ENCODE measurements at regions not wholly inside any gene's neighbourhood (a gene's known extent, or its start where the extent isn't known, plus 50 kb on each side); places are given as distances from the start of the nearest gene placed in this dataset.

DNA sequence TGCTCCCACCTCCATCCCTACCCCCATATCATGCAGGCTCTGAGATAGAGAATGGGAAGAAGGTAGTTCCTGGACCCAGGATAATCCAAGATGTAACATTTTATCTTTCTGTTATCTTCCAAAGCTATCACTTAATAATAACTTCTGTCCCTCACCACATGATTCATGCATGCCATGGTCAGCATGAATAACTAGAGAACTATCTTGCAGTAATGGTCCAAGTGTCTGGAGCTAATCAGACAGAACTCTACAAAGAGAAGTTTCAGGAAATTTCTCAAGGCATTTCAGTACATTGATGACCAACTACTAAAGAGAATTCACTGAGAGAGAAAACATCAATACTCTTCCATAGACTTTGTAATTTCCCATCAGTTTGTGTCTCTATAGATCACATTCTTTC is 1469.7 kb upstream of the PIK3C3 start:
- Histone ChIP-seq H3K9me2 (replicated peaks; ENCODE audit: low read length) (no peaks in the 10 kb centered on the region), H2AFZ (ENCODE audit: low read length) (no peak overlapping the region), H3K4me2 (ENCODE audit: low read length) (no peak overlapping the region), H3K4me3 (ENCODE audit: low read length) (no peak overlapping the region), H3K79me2 (ENCODE audit: low read length) (no peaks in the 10 kb centered on the region), H3K36me3 (ENCODE audit: low read depth, low read length) (no peaks in the 10 kb centered on the region), H3K9me3 (ENCODE audit: low read length) (no peaks in the 10 kb centered on the region), H3K27ac (ENCODE audit: low read length) (no peak overlapping the region), H4K20me1 (ENCODE audit: low read length) (no peaks in the 10 kb centered on the region), H3K4me1 (ENCODE audit: insufficient read depth, low read length) (no peaks in the 10 kb centered on the region), H3K27me3 (ENCODE audit: low read length) (no peaks in the 10 kb centered on the region), H3K9ac (ENCODE audit: low read length) (no peak overlapping the region), H3F3A (ENCODE audit: low read length, unreplicated experiment) (no peaks in the 10 kb centered on the region)
- no TSS peak for BruUV-seq (replicated peaks)
- DNase-seq: no peak
- ChIA-PET POLR2A (ENCODE audit: unreplicated experiment) (no interaction called here), CTCF (no interaction called here)
- TF ChIP-seq EZH2phosphoT487 (IDR thresholded peaks at IDR 0.05; ENCODE audit: borderline replicate concordance, low read length): no peak
- no peak for TF ChIP-seq CTCF (conservative IDR thresholded peaks at IDR 0.05; ENCODE audit: low read depth, low read length)
- TF ChIP-seq EZH2 (IDR thresholded peaks at IDR 0.05; ENCODE audit: low read length, unreplicated experiment): no peak
- no peak for ATAC-seq
- intact Hi-C loops (cut with micrococcal nuclease): no loop called here

GRCh38 chr18:40473221-40474029 is 1481.6 kb upstream of the PIK3C3 start:
- Histone ChIP-seq H3K9me2 (replicated peaks; ENCODE audit: low read length) (no peaks in the 10 kb centered on the region), H2AFZ (ENCODE audit: low read length) (no peak overlapping the region), H4K20me1 (ENCODE audit: low read length) (no peaks in the 10 kb centered on the region), H3F3A (ENCODE audit: low read length, unreplicated experiment) (no peaks in the 10 kb centered on the region), H3K4me3 (ENCODE audit: low read length) (no peak overlapping the region), H3K36me3 (ENCODE audit: low read depth, low read length) (no peaks in the 10 kb centered on the region), H3K9ac (ENCODE audit: low read length) (no peak overlapping the region), H3K27ac (ENCODE audit: low read length) (no peak overlapping the region), H3K27me3 (ENCODE audit: low read length) (no peaks in the 10 kb centered on the region), H3K9me3 (ENCODE audit: low read length) (no peaks in the 10 kb centered on the region), H3K4me1 (ENCODE audit: insufficient read depth, low read length) (no peaks in the 10 kb centered on the region), H3K79me2 (ENCODE audit: low read length) (no peaks in the 10 kb centered on the region), H3K4me2 (ENCODE audit: low read length) (no peak overlapping the region)
- no peak for DNase-seq
- ATAC-seq: no peak
- ChIA-PET CTCF (no interaction called here), POLR2A (ENCODE audit: unreplicated experiment) (no interaction called here)
- no TSS peak for BruUV-seq (replicated peaks)
- intact Hi-C loops (cut with micrococcal nuclease): no loop called here
- TF ChIP-seq CTCF (conservative IDR thresholded peaks at IDR 0.05; ENCODE audit: low read depth, low read length) (no peak), EZH2phosphoT487 (IDR thresholded peaks at IDR 0.05; ENCODE audit: borderline replicate concordance, low read length) (no peak), EZH2 (IDR thresholded peaks at IDR 0.05; ENCODE audit: low read length, unreplicated experiment) (no peak)

GRCh38 chr18:40470723-40471122 is 1484.3 kb upstream of the PIK3C3 start:
- TF ChIP-seq CTCF (conservative IDR thresholded peaks at IDR 0.05; ENCODE audit: low read depth, low read length) (no peak), EZH2 (IDR thresholded peaks at IDR 0.05; ENCODE audit: low read length, unreplicated experiment) (no peak), EZH2phosphoT487 (IDR thresholded peaks at IDR 0.05; ENCODE audit: borderline replicate concordance, low read length) (no peak)
- Histone ChIP-seq H3F3A (ENCODE audit: low read length, unreplicated experiment) (no peaks in the 10 kb centered on the region), H3K9ac (ENCODE audit: low read length) (no peak overlapping the region), H3K9me3 (ENCODE audit: low read length) (no peaks in the 10 kb centered on the region), H3K4me3 (ENCODE audit: low read length) (no peak overlapping the region), H3K4me2 (ENCODE audit: low read length) (no peak overlapping the region), H3K36me3 (ENCODE audit: low read depth, low read length) (no peaks in the 10 kb centered on the region), H3K27me3 (ENCODE audit: low read length) (no peaks in the 10 kb centered on the region), H3K4me1 (ENCODE audit: insufficient read depth, low read length) (no peaks in the 10 kb centered on the region), H2AFZ (ENCODE audit: low read length) (no peak overlapping the region), H4K20me1 (ENCODE audit: low read length) (no peaks in the 10 kb centered on the region), H3K9me2 (replicated peaks; ENCODE audit: low read length) (no peaks in the 10 kb centered on the region), H3K79me2 (ENCODE audit: low read length) (no peaks in the 10 kb centered on the region), H3K27ac (ENCODE audit: low read length) (no peak overlapping the region)
- BruUV-seq (replicated peaks): no TSS peak
- ATAC-seq (no peak), DNase-seq (no peak)
- intact Hi-C loops (cut with micrococcal nuclease): no loop called here
- ChIA-PET CTCF (no interaction called here), POLR2A (ENCODE audit: unreplicated experiment) (no interaction called here)
